ENCODE measurements at regions not wholly inside any gene's neighbourhood (a gene's known extent, or its start where the extent isn't known, plus 50 kb on each side); places are given as distances from the start of the nearest gene placed in this dataset.

DNA sequence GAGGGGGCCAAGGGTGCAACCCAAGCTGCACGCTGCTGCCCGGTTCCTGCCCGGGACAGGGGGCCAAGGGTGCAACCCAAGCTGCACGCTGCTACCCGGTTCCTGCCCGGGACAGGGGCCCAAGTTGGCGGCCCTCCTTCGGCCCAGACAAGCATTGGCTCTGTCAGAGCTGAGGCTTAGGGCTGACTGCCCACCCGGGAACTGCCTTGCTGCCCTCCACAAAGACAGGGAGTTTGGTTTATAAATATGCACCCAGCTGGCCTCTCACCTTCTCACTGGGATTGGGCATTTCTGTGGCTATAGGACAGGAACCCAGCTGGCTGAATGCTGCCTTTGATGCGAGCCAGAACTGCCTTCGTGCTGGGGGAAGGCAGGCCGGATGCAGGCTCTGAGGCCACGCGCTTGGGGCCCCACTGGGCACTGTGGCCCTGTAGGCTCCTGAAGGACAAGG lies 105.7 kb downstream of the IRX5 start:
- Histone ChIP-seq H3K4me2 (ENCODE audit: insufficient read depth, low read length) (no peak overlapping the region), H3K9me1 (replicated peaks; ENCODE audit: control insufficient read depth, extremely low read depth, insufficient read depth, low read length) (no peaks in the 10 kb centered on the region), H3K9me3 (replicated peaks; ENCODE audit: control insufficient read depth, insufficient read depth, low read length) (no peaks in the 10 kb centered on the region), H3K27ac (ENCODE audit: insufficient read depth, low read depth, low read length) (no peak overlapping the region), H3K36me3 (ENCODE audit: control insufficient read depth in 2 of 2, extremely low read depth in 1 of 2, insufficient read depth in 2 of 2, low read length in 2 of 2) (no peaks in the 10 kb centered on the region), H3K27me3 (ENCODE audit: control insufficient read depth in 2 of 2, insufficient read depth in 2 of 2, low read length in 2 of 2) (no peaks in the 10 kb centered on the region), H2AFZ (ENCODE audit: low read depth, low read length) (no peak overlapping the region), H4K20me1 (replicated peaks; ENCODE audit: control insufficient read depth, extremely low read depth, insufficient read depth, low read length) (no peaks in the 10 kb centered on the region), H3K9ac (replicated peaks; ENCODE audit: extremely low read depth, insufficient read depth, low read length) (no peak overlapping the region), H3K4me3 (replicated peaks in 1 of 3; ENCODE audit: insufficient read depth in 1 of 3, low read depth in 1 of 3, low read length in 3 of 3) (no peak overlapping the region), H3K79me2 (ENCODE audit: control insufficient read depth, insufficient read depth, low read length) (no peaks in the 10 kb centered on the region), H3K4me1 (ENCODE audit: control insufficient read depth, extremely low read depth, insufficient read depth, low read length) (no peaks in the 10 kb centered on the region)
- BruUV-seq (replicated peaks) = no TSS peak
- DNase-seq (ENCODE audit: low read depth, low spot score) (no peak), FAIRE-seq (no peak)
- intact Hi-C loops (cut with micrococcal nuclease) = no loop called here
- CTCF ChIA-PET = no interaction called here
- TF ChIP-seq GATA2 (IDR thresholded peaks at IDR 0.05; ENCODE audit: insufficient read depth, insufficient read length, low read depth, low read length) = no peak
- no peak for TF ChIP-seq JUN (IDR thresholded peaks at IDR 0.05; ENCODE audit: borderline replicate concordance, insufficient read depth, insufficient read length, low read depth)
- TF ChIP-seq CTCF (IDR thresholded peaks at IDR 0.05; ENCODE audit: extremely low read depth in 1 of 2, insufficient read depth in 1 of 2, low read depth in 1 of 2, low read length in 2 of 2) = no peak
- TF ChIP-seq, protein P1, sequence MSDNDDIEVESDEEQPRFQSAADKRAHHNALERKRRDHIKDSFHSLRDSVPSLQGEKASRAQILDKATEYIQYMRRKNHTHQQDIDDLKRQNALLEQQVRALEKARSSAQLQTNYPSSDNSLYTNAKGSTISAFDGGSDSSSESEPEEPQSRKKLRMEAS (IDR thresholded peaks at IDR 0.05; ENCODE audit: insufficient read depth, insufficient read length) = no peak
- TF ChIP-seq EZH2 (IDR thresholded peaks at IDR 0.05; ENCODE audit: borderline replicate concordance, low read depth, low read length, severe bottlenecking) = no peak
- TF ChIP-seq MYC (IDR thresholded peaks at IDR 0.05; ENCODE audit: low read depth, low read length) = no peak
- TF ChIP-seq POLR2AphosphoS5 (IDR thresholded peaks at IDR 0.05; ENCODE audit: insufficient read depth, low read depth, low read length) = no peak
- no peak for TF ChIP-seq POLR2A (IDR thresholded peaks at IDR 0.05; ENCODE audit: low read depth, low read length)
- TF ChIP-seq FOS (IDR thresholded peaks at IDR 0.05; ENCODE audit: borderline replicate concordance, insufficient read depth, low read length) = no peak
- POLR2A ChIA-PET = no interaction called here
- dilution Hi-C loops (cut with MboI; ENCODE audit: extremely low pct_ligation_motif_present, low sequenced_read_pairs) = no loop called here

Measured in endothelial cell of umbilical vein (primary cell).